Transverse colon (tissue), 4 donors: ENCODE measurements at regions not wholly inside any gene's neighbourhood (a gene's known extent, or its start where the extent isn't known, plus 50 kb on each side); places are given as distances from the start of the nearest gene placed in this dataset.
"Not testable (repeated sequence)": the region's sequence is repeated elsewhere in the genome, so short reads cannot be mapped to it uniquely, and the experiment has no call there.

Experiments used
- CTCF ChIP-seq, 5 experiments: fragments of 200-600 bp in 3 of 5; fragments of 450-650 bp in 2 of 5; sonication (generic) in 3 of 5; IDR thresholded peaks; 1 replicate in 2 of 5; 2 replicates in 3 of 5; pipeline ENCODE4 v1.5.1; 2016 to 2017; ENCODE audit warnings: antibody characterized with exemption in 5 of 5, inconsistent platforms in 3 of 5, mild to moderate bottlenecking in 2 of 5, moderate library complexity in 1 of 5
- EP300 ChIP-seq: sonication (generic); formaldehyde crosslinking; IDR thresholded peaks from one replicate; pipeline ENCODE4 v1.6.1; 2017; ENCODE audit warnings: antibody characterized with exemption, low read depth
- POLR2A ChIP-seq: fragments of 450-650 bp; IDR thresholded peaks from one replicate; pipeline ENCODE4 v1.6.1; 2016; ENCODE audit warnings: antibody characterized with exemption, mild to moderate bottlenecking, moderate library complexity
- POLR2AphosphoS5 ChIP-seq, 3 donors: sonication (generic); formaldehyde crosslinking; IDR thresholded peaks; one replicate each; pipeline ENCODE4 v1.6.1; 2016; ENCODE audit warnings: antibody characterized with exemption in 3 of 3

DNA sequence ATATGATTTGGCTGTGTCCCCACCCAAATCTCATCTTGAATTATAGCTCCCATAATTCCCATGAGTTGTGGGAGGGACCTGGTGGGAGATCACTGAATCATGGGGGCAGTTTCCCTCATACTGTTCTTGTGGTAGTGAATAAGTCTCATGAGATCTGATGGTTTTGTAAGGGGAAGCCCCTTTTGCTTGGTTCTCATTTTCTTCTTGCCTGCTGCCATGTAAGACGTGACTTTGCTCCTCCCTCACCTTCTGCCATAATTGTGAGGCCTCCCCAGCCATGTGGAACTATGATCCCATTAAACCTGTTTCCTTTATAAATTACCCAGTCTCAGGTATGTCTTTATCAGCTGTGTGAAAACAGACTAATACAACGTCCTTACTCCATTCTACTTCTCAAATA is 108.5 kb upstream of the SCAF8 start:
- not testable (repeated sequence) for TF ChIP-seq CTCF (IDR thresholded peaks at IDR 0.05); EP300; POLR2AphosphoS5 (IDR thresholded peaks at IDR 0.05); POLR2A
